H1 (cell line): ENCODE measurements at regions not wholly inside any gene's neighbourhood (a gene's known extent, or its start where the extent isn't known, plus 50 kb on each side); places are given as distances from the start of the nearest gene placed in this dataset.

Experiments
- ATF3 ChIP-seq: IDR thresholded peaks from 2 replicates; pipeline ENCODE4 v1.6.1; 2011; ENCODE audit warnings: low read depth, mild to moderate bottlenecking, low read length; ENCODE audit not compliant: insufficient read depth
- CREB1 ChIP-seq: IDR thresholded peaks from 2 replicates; pipeline ENCODE4 v1.6.1; 2012; ENCODE audit warnings: inconsistent platforms
- CTCF ChIP-seq, 3 experiments: IDR thresholded peaks; 1 replicate in 2 of 3; 2 replicates in 1 of 3; pipeline versions ENCODE4 v1.5.1 to v1.6.1; 2011; ENCODE audit warnings: low read length in 3 of 3, mild to moderate bottlenecking in 3 of 3, inconsistent platforms in 2 of 3, low read depth in 1 of 3, moderate library complexity in 1 of 3; ENCODE audit not compliant: insufficient read depth in 1 of 3; ENCODE audit errors: control extremely low read depth in 1 of 3
- KDM5A ChIP-seq: fragments of 200-600 bp; IDR thresholded peaks from 2 replicates; pipeline ENCODE4 v1.7.1; 2012; ENCODE audit warnings: mild to moderate bottlenecking, low read length, inconsistent platforms, mixed read lengths
- MAX ChIP-seq: IDR thresholded peaks from 2 replicates; pipeline ENCODE4 v1.6.1; 2012; ENCODE audit warnings: inconsistent platforms
- POLR2A ChIP-seq, 2 experiments: IDR thresholded peaks; 1 replicate in 1 of 2; 2 replicates in 1 of 2; pipeline ENCODE4 v1.6.1; 2011; ENCODE audit warnings: low read depth in 2 of 2, low read length in 2 of 2, mild to moderate bottlenecking in 2 of 2; ENCODE audit errors: control extremely low read depth in 1 of 2
- RXRA ChIP-seq: IDR thresholded peaks from 2 replicates; pipeline ENCODE4 v1.6.1; 2011; ENCODE audit warnings: low read depth, mild to moderate bottlenecking, low read length, moderate library complexity; ENCODE audit not compliant: insufficient read depth
- SAP30 ChIP-seq: fragments of 300-600 bp; sonication (generic); IDR thresholded peaks from 2 replicates; pipeline ENCODE4 v1.7.1; 2012; ENCODE audit warnings: low read length, moderate library complexity, mild to moderate bottlenecking, inconsistent platforms; ENCODE audit not compliant: insufficient read depth, insufficient replicate concordance
- SIN3A ChIP-seq, 2 experiments: IDR thresholded peaks in 1 of 2; conservative IDR thresholded peaks in 1 of 2; 2 replicates each; pipeline ENCODE4 v1.6.1; 2011 to 2012; ENCODE audit warnings: low read length in 2 of 2, improper control_type of control experiment in 1 of 2, low read depth in 1 of 2, mild to moderate bottlenecking in 1 of 2
- TBP ChIP-seq: IDR thresholded peaks from 2 replicates; pipeline ENCODE4 v1.6.1; 2011; ENCODE audit warnings: low read depth, low read length, improper control_type of control experiment
- TEAD4 ChIP-seq: IDR thresholded peaks from 2 replicates; pipeline ENCODE4 v1.6.1; 2012; ENCODE audit warnings: low read depth, low read length, inconsistent platforms, mixed read lengths
- YY1 ChIP-seq: IDR thresholded peaks from 2 replicates; pipeline ENCODE4 v1.6.1; 2011; ENCODE audit warnings: low read depth, mild to moderate bottlenecking, low read length

GRCh38 chr6:11486486-11486885, 51.1 kb upstream of the TMEM170B start:
- TF ChIP-seq POLR2A (IDR thresholded peaks at IDR 0.05; ENCODE audit: control extremely low read depth in 1 of 2, low read depth in 2 of 2, low read length in 2 of 2) (no peak), KDM5A (no peak), SAP30 (no peak), TEAD4 (no peak), SIN3A (conservative IDR thresholded peaks at IDR 0.05 in 1 of 2, IDR thresholded peaks at IDR 0.05 in 1 of 2; ENCODE audit: low read depth in 1 of 2, low read length in 2 of 2) (no peak), CTCF (IDR thresholded peaks at IDR 0.05; ENCODE audit: control extremely low read depth in 1 of 3, insufficient read depth in 1 of 3, low read depth in 1 of 3, low read length in 3 of 3) (no peak), ATF3 (no peak), YY1 (no peak), MAX (no peak), CREB1 (no peak), RXRA (no peak), TBP (no peak)
